ENCODE measurements at regions not wholly inside any gene's neighbourhood (a gene's known extent, or its start where the extent isn't known, plus 50 kb on each side); places are given as distances from the start of the nearest gene placed in this dataset.

- TF ChIP-seq, protein P1, sequence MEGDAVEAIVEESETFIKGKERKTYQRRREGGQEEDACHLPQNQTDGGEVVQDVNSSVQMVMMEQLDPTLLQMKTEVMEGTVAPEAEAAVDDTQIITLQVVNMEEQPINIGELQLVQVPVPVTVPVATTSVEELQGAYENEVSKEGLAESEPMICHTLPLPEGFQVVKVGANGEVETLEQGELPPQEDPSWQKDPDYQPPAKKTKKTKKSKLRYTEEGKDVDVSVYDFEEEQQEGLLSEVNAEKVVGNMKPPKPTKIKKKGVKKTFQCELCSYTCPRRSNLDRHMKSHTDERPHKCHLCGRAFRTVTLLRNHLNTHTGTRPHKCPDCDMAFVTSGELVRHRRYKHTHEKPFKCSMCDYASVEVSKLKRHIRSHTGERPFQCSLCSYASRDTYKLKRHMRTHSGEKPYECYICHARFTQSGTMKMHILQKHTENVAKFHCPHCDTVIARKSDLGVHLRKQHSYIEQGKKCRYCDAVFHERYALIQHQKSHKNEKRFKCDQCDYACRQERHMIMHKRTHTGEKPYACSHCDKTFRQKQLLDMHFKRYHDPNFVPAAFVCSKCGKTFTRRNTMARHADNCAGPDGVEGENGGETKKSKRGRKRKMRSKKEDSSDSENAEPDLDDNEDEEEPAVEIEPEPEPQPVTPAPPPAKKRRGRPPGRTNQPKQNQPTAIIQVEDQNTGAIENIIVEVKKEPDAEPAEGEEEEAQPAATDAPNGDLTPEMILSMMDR (IDR thresholded peaks at IDR 0.05) = no peak
- Mint-ChIP-seq H3K4me1 (ENCODE audit: low read depth) (peaks cover 90% of the 10 kb centered on the region), H3K27ac (ENCODE audit: unreplicated experiment) (peak overlapping the region; percentile 93), H3K36me3 (ENCODE audit: low read depth) (no peaks in the 10 kb centered on the region), H3K27me3 (ENCODE audit: low read depth) (no peaks in the 10 kb centered on the region), H3K9me3 (ENCODE audit: low read depth) (no peaks in the 10 kb centered on the region), H3K4me3 (ENCODE audit: unreplicated experiment) (no peak overlapping the region)
- DNase-seq (ENCODE audit: low spot score) = no peak
These were observed 244.4 kb upstream of the JADE1 start for GRCh38 chr4:128565054-128565453.

DNA sequence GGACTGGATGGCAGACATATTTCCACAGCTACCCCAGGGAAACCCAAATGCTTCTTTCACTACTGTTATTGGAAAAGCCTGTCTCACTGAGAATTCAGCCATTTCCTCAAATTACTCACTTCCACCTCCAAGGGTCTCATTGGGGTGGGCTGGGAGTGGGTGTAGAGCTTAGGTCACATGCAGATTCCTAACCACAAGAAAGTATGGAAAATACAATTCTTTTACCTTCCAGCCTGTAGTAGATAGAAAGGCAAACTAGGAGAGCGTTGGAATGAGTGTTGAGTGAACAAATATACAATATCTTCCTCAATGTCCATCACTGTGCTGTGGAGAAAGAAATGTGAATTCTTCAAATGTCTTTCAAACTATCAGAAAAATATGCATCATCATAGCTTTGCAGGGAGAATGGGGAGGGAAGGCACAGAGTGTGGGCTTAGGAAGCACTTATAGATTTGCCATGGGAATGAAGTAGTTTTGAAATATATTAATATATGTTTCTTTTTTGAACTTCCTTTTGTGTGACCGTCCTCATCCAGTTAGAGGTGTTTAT, 245.3 kb upstream of the JADE1 start:
- Mint-ChIP-seq H3K27me3 (ENCODE audit: low read depth) (no peaks in the 10 kb centered on the region), H3K4me3 (ENCODE audit: unreplicated experiment) (peak overlapping the region; percentile 16), H3K9me3 (ENCODE audit: low read depth) (no peaks in the 10 kb centered on the region), H3K36me3 (ENCODE audit: low read depth) (no peaks in the 10 kb centered on the region), H3K4me1 (ENCODE audit: low read depth) (peaks cover 89% of the 10 kb centered on the region), H3K27ac (ENCODE audit: unreplicated experiment) (peak overlapping the region; percentile 93)
- TF ChIP-seq, protein P1 (IDR thresholded peaks at IDR 0.05) = no peak
- DNase-seq (ENCODE audit: low spot score) = no peak

- peaks cover 67% of the 10 kb centered on the region for H3K4me1 Mint-ChIP-seq (ENCODE audit: low read depth)
- DNase-seq (ENCODE audit: low spot score) = no peak
- TF ChIP-seq, protein P1 (IDR thresholded peaks at IDR 0.05) = no peak
- H3K27me3 Mint-ChIP-seq (ENCODE audit: low read depth) = no peaks in the 10 kb centered on the region
- H3K36me3 Mint-ChIP-seq (ENCODE audit: low read depth) = no peaks in the 10 kb centered on the region
- no peaks in the 10 kb centered on the region for H3K9me3 Mint-ChIP-seq (ENCODE audit: low read depth)
- H3K4me3 Mint-ChIP-seq (ENCODE audit: unreplicated experiment) = no peak overlapping the region
- H3K27ac Mint-ChIP-seq (ENCODE audit: unreplicated experiment) = peak overlapping the region; percentile 74
These were observed 248.6 kb upstream of the JADE1 start for GRCh38 chr4:128560754-128561495.

DNA sequence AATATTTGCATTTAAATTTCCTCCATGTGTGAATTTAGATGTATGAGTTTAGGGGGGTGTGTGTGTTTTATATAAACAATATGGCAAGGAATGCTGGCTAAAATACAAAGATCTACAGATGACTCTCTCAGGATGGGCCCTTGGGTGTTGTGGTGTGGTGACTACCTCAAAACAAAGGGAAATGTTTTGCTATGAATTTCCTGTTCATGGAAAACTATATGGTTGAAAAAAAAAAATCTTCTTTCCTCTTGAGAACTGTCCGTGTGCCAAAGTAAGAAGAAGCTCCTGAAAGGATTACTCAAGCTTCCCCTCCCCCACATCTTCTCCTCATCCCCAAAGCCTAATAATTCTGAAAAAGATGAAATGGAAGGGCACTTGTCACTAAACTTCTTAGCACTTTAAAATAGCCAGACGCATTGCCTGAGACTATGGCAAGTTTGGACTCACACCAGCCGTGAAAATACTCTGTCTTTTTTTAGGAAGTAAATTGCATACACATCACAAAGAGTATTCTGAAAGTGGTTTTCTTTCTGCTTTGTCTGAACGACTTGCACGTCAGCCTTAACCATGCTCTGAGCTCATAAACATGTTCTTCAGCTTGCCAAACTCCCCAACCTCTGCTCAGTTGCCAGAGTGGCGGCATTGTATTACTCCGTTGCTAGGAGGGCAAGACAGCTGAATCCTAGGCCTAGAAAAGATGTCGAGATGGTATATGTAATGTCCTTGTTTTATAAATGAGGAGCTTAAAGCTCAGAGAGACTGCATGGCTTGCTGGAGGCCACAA, 250.4 kb upstream of the JADE1 start:
- Mint-ChIP-seq H3K4me1 (ENCODE audit: low read depth) (peaks cover 59% of the 10 kb centered on the region), H3K4me3 (ENCODE audit: unreplicated experiment) (no peak overlapping the region), H3K9me3 (ENCODE audit: low read depth) (no peaks in the 10 kb centered on the region), H3K27ac (ENCODE audit: unreplicated experiment) (peak overlapping the region; percentile 86), H3K36me3 (ENCODE audit: low read depth) (no peaks in the 10 kb centered on the region), H3K27me3 (ENCODE audit: low read depth) (no peaks in the 10 kb centered on the region)
- TF ChIP-seq, protein P1 (IDR thresholded peaks at IDR 0.05) = no peak
- no peak for DNase-seq (ENCODE audit: low spot score)

- Mint-ChIP-seq H3K27ac (ENCODE audit: unreplicated experiment) (no peak overlapping the region), H3K4me3 (ENCODE audit: unreplicated experiment) (no peak overlapping the region), H3K36me3 (ENCODE audit: low read depth) (peaks cover 2% of the 10 kb centered on the region), H3K9me3 (ENCODE audit: low read depth) (no peaks in the 10 kb centered on the region), H3K27me3 (ENCODE audit: low read depth) (no peaks in the 10 kb centered on the region), H3K4me1 (ENCODE audit: low read depth) (peaks cover 60% of the 10 kb centered on the region)
- TF ChIP-seq, protein P1 (IDR thresholded peaks at IDR 0.05) = no peak
- no peak for DNase-seq (ENCODE audit: low spot score)
These were observed 252.7 kb upstream of the JADE1 start for GRCh38 chr4:128556756-128557155.
